NCI-H2029 treated with DMSO at 0.1 percent for 48 hours (cell line): ENCODE measurements at regions not wholly inside any gene's neighbourhood (a gene's known extent, or its start where the extent isn't known, plus 50 kb on each side); places are given as distances from the start of the nearest gene placed in this dataset.

Experiments
- DNase-seq: peaks from one replicate; lab custom pipeline; 2025; lab: John Stamatoyannopoulos, UW

GRCh38 chr9:109950710-109951443, 170.9 kb downstream of the PALM2AKAP2 start:
- no peak for DNase-seq

DNA sequence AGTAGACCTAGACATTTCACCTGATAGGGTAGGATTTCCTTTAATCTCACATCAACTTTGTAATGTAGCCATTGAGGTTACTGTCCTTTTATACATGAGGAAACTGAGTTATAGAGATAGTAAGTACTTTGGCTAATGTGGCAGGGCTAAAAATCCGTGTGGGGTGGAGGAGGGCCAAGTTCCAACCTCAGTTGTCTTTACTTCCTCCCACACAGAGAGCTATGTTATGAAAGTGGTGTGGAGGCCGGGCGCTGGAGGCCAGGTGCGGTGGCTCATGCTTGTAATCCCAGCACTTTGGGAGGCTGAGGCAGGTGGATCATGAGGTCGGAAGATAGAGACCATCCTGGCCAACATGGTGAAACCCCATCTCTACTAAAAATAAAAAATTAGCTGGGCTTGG, 173.3 kb downstream of the PALM2AKAP2 start:
- no peak for DNase-seq

- DNase-seq: no peak
These were observed 174.0 kb downstream of the PALM2AKAP2 start for GRCh38 chr9:109953813-109954497.

GRCh38 chr9:109956717-109957440, 176.9 kb downstream of the PALM2AKAP2 start:
- DNase-seq: no peak

DNA sequence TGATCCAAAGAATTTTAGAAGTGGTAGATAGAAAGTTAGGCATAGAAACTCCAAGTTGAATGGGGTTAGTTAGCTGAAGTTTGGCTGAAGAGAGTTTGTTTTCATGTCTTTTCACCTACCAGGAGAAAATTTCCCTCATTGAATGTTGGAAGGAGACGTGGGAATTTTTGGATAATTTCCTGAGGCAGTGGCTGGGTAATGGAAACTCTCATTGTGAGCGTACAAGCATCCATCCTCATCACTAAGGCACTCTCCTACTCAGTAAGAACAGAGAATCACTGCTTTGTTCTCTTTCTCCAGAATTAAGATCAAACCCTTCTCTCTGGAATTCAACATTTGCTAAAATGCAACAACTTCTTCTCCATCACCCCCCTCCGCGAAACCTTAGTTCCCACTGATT, 179.7 kb downstream of the PALM2AKAP2 start:
- DNase-seq: no peak

DNA sequence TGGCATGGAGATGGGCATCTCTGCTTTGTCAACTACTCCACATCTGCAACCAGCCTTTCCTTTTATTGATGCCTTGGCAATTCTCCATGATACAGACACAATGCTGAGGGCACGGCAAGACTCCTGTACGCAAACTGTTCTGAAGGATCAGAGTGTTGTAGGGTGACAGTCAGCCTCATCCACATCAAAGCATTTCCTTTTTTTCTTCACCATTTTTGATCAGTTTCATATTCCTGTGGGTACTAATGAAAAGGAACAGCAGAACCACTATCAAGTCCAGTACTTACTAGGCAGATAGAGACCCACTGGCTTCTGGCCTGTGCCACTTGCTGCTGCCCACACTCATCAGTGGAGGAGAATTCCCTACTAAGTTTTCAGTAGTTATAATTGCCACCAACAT, 181.6 kb downstream of the PALM2AKAP2 start:
- DNase-seq: no peak

DNA sequence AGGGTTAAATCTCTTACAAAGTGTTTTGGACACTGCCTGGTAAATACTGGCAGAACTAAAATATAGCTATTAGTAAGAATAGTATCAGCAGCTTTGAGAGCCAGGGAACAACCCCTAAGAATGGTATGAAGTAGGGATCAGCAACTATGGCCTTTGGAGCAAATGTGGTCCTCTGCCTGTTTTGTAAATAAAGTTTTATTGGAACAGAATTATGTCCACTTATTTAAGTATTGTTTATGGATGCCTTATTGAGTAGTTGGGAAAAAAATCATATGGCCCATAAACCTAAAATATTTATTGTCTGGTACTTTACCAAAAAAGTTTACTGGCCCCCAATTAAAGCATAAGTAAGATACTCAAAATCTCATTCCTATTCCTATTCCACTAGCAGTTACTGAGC, 182.2 kb downstream of the PALM2AKAP2 start:
- DNase-seq: no peak

GRCh38 chr9:109963079-109963478, 183.1 kb downstream of the PALM2AKAP2 start:
- peak; percentile 78 for DNase-seq

GRCh38 chr9:109966643-109967368, 186.8 kb downstream of the PALM2AKAP2 start:
- DNase-seq: no peak

GRCh38 chr9:109967651-109968642, 187.9 kb downstream of the PALM2AKAP2 start:
- DNase-seq: no peak

GRCh38 chr9:109969011-109969410, 189.0 kb downstream of the PALM2AKAP2 start:
- DNase-seq: no peak

DNA sequence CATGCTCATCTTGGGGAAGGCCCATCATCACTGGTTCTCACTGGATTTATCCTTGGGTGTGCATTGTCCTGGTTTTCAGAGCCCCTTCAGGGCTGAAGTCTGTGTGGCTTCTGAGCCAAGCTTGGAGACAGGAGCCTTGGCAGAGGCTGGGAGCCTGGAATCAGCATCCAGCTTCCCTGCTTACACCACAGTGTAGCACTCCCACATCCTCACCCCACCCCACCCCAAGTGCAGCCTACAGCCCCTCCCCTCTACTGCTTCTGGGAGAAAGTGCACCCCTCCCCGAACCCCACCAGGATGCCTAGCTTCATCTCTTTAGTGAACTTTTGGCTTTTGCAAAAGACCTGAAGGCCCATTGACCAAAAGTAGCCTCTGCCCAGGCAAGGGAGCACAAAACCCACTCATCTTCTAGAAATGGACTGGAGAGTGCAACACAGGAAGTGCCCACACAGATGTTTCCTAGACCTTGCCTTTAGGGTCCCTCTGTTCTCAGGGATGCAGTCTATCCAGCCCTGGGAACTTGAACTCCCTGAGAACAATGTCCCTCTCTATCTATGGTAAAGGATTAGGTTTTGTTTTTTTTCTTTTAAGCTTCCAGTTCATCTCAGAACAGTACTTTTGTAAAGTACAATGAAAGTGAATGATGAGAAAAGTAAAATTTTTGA, 189.7 kb downstream of the PALM2AKAP2 start:
- DNase-seq: no peak

- no peak for DNase-seq
These were observed 191.2 kb downstream of the PALM2AKAP2 start for GRCh38 chr9:109971226-109971625.

GRCh38 chr9:109972026-109972882, 192.3 kb downstream of the PALM2AKAP2 start:
- DNase-seq: no peak

DNA sequence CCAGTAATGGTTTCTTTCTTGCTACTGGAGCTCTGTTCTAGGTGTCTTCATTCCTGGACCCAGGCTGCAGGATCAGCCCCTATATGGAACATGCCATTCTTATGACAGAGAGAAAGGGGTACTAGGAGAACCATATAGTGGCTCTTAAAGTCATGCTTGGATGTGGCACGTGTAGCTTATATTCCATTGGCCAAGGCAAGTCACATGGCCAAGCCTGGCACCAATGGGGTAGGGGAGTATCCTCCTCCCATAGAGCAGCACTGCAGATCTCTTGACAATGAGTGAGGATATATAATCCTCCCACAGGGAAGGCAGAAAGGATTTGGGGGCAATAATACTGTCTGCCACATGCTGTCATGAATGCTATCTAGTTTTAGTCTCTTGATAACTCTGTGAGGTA, 193.3 kb downstream of the PALM2AKAP2 start:
- no peak for DNase-seq

GRCh38 chr9:109974143-109974917, 194.3 kb downstream of the PALM2AKAP2 start:
- no peak for DNase-seq

GRCh38 chr9:109974918-109975276, 194.9 kb downstream of the PALM2AKAP2 start:
- DNase-seq: no peak

- DNase-seq: no peak
These were observed 195.7 kb downstream of the PALM2AKAP2 start for GRCh38 chr9:109975574-109976295.
